Heart left ventricle (tissue), 13 donors: ENCODE measurements at regions not wholly inside any gene's neighbourhood (a gene's known extent, or its start where the extent isn't known, plus 50 kb on each side); places are given as distances from the start of the nearest gene placed in this dataset.

ENCODE experiments used
- POLR2A ChIP-seq, 2 donors: fragments of 450-650 bp; IDR thresholded peaks; one replicate each; pipeline ENCODE4 v1.6.1; 2017; ENCODE audit warnings: antibody characterized with exemption in 2 of 2, mild to moderate bottlenecking in 2 of 2, moderate library complexity in 2 of 2
- TF ChIP-seq, protein P1 (sequence below), 12 donors: fragments of 200-600 bp; sonication (generic) in 4 of 12; IDR thresholded peaks; one replicate each; pipeline versions ENCODE4 v1.5.0 to v1.8.0; 2018 to 2022; ENCODE audit warnings: antibody characterized with exemption in 12 of 12, mild to moderate bottlenecking in 5 of 12
- donor health status: ischemic (EF 13 %, LVEDD 7.1; RV severe dilation, severe dysfunction).
- donor health status: DM: no; HTN: yes; CAD: no.
- donor health status: DM: no; HTN: no; CAD: no.
- donor health status: ischemic (EF 25% LVEDD 6.9; RV normal size, moderate dysfunction).
- donor health status: ischemic (EF 25% LVEDD 5.7; RV mildly dilated, moderate dysfunction).
- donor health status: ischemic (EF 35%, LVEDD 5.7; RV mildly dilated, moderate dysfunction).
- donor health status: nonischemic (EF 11% LVEDD 7.7; RV severe dilation, severe dysfunction).
- donor health status: DM: yes; HTN: yes; CAD: no.
- donor health status: PGD.
- donor health status: ischemic (EF 29% LVEDD 5.4; RV normal size, mild dysfunction).
- donor health status: nonischemic (EF 23%, LVEDD 6.1; RV moderate dilation, normal function).

DNA sequence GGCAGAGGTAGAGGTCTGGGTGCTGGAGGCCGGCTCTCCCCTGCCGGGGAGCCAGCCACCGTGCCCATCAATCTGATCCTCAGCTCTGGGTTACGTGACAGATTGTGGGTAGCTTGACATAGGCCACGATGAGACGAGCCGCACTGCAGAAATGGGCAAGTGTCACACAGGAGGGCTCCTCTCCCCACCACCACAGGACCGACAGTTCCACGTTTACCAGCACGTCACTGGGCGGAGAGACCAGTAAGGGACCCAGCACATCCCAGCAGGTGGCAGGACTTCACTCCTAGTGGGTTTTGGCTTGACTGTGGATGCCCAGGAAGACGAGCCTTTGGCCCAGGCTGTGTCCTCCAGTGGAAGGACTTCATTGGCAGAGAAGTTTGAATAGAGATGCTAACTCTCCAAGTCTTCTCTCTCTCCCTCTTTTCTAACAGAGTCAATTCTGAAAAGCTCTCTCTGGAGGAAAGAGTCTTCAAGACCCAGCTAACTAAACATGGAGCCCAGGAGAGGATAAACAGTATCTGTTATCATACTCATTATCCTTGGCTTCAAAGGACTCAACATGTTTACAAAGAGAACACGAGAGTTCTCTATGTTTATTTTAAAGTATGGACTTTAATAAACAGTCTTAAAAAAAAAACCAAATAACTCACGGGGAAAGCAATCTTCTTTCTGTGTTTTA, 129.3 kb upstream of the JCAD start:
- TF ChIP-seq, protein P1, sequence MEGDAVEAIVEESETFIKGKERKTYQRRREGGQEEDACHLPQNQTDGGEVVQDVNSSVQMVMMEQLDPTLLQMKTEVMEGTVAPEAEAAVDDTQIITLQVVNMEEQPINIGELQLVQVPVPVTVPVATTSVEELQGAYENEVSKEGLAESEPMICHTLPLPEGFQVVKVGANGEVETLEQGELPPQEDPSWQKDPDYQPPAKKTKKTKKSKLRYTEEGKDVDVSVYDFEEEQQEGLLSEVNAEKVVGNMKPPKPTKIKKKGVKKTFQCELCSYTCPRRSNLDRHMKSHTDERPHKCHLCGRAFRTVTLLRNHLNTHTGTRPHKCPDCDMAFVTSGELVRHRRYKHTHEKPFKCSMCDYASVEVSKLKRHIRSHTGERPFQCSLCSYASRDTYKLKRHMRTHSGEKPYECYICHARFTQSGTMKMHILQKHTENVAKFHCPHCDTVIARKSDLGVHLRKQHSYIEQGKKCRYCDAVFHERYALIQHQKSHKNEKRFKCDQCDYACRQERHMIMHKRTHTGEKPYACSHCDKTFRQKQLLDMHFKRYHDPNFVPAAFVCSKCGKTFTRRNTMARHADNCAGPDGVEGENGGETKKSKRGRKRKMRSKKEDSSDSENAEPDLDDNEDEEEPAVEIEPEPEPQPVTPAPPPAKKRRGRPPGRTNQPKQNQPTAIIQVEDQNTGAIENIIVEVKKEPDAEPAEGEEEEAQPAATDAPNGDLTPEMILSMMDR (IDR thresholded peaks at IDR 0.05) = peak in 1 of 12 donors; percentile 43
- no peak for TF ChIP-seq POLR2A (IDR thresholded peaks at IDR 0.05)
